HG02852 (cell line): ENCODE measurements at regions not wholly inside any gene's neighbourhood (a gene's known extent, or its start where the extent isn't known, plus 50 kb on each side); places are given as distances from the start of the nearest gene placed in this dataset.
A peak's percentile ranks its signal among the peaks of the same experiment; 100 is the strongest.
"Not testable (repeated sequence)": the region's sequence is repeated elsewhere in the genome, so short reads cannot be mapped to it uniquely, and the experiment has no call there.

ENCODE experiments used
- ATAC-seq: cut with Tn5 transposase; IDR thresholded peaks from one replicate; pipeline ENCODE4 v1.9.1; 2021; ENCODE audit warnings: mild to moderate bottlenecking, moderate library complexity; ENCODE audit not compliant: unreplicated experiment

DNA sequence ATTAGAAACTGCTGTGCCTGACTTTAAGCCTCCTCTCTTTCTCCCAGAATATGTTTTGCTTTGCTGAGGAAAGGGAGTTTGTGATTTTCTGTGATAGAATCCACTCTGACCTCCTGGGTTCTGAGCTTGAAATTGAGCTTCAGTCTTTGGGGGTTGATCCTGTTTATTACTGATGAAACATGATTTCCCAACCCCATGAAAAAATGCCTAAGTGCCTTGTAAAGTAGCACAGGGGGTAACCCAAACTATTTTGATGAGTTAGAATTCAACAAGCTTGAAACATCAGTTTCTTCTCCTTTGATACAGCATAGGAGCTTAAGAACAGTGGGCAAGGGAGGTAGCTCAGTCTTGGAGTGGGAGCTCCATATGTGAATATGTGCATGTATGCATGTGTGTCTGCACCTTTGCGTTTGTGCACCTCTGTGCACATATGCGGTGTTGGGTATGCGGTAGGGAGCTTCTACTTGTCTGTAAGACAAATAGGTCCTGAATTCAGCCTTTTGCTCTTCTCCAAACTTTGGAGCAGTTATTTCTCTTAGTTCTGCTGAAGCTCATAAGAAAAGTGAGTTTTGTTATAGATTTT lies 364.6 kb downstream of the OSR1 start:
- ATAC-seq, result no peak

DNA sequence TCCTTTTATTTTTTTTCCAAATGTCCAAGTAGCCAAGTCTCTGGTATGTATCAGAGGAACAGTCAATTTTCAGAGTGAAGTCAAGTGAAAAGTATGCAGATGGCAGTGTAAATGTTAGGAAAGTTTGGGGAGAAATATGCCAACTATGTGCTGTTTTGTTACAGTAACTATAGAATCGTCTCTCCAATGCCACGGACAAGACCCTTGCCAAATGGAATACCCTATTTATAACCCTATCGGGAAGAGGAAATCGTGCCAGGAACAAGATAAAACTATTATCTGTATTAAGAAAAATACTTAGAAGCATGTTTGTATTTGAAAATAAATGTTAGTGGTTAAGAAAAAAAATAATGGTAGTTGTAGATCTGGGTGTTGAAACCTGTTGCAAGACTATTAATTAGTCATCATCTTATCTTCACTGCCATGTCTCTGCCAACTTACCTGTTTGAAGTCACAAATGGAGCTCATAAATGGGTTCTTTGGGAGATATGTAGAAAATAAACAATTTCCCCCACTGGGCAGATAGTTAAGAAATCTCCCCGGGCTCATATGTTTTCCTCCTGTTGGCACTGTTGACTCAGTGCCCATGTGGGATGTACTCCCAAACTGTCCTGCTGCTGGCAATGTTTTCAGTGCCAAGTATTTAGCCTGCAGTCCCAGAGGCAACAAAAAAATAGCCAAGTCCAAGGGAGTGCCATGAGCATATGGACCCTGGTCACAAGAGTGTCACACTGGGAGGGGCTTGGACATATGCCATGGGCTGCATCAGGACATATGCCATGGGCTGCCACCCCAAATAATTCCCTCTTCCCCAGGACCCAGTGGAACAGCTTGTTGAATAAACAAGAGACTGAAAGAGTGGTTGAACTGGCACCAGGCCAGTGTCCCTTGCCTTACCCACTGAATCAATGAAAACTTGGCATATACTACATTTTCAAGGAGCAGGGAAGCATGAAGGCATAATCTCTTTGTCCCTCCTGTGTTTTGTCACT lies 366.9 kb downstream of the OSR1 start:
- no peak for ATAC-seq

DNA sequence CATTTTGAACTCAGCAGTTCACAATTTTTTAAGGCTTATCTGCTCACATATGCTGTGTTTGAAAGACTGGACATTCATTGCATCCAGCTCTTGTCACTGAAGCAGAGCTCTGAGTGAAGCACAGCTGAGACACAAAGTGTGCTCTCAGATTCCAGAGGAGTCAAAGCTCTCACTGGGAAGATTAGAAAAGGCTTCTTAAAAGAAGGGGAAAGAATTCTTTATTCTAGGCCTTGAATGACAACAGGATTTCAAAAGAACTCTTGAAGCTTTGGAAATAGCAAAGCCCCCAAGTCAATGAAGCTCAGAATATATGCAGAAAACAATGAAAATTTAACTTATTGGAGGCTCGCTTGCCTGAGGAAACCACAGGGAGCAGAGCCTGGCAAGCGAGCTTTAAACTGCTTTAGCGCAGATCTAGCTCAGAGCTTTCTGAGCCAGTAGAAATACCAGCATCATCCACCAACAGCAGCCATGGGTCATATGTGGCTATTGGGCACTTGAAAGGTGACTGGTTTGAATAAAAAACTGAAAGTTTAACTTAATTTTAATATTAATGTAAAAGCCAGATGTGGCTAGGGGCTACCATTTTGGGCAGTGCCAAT lies 369.7 kb downstream of the OSR1 start:
- no peak for ATAC-seq

DNA sequence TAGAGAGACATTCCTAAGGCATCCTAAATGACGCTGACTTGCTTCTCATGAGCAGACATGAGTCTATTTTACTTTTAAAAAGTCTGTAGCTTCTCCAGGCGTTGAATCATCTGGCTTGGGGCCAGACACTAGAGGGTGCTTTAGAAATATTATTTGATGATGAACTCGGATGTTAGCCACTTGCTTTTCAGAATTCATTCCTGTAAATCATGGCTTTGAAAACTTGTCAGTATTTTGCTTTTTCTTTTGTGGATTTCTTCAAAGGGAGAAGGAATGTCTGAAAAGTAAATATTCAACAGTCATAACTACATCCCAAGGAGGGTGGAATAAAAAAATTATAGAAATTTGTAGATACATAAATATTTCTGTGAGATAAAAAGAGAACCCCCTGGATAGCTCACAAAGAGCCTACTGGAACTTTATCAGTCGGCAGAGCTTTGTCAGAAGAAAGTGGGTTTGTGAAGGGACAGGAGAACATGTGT lies 370.8 kb downstream of the OSR1 start:
- ATAC-seq, result no peak

DNA sequence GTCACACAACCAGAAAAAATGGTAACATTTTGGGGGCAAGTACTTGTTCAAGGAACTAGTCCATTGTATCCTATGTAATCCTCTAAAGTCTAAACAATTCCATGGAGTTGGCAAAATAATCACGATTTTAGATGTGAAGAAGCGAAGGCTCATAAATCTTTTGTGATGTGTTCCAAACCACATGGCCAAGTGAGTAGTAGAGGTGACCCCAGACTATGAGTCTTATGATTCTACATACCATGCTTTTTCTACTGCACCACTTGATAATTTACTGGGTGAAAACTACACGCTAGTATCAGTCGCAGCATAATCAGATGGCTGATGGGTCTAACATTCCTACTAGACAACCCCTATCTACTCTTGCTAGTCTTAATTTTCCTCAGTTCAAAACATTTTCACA lies 371.4 kb downstream of the OSR1 start:
- ATAC-seq, result no peak

DNA sequence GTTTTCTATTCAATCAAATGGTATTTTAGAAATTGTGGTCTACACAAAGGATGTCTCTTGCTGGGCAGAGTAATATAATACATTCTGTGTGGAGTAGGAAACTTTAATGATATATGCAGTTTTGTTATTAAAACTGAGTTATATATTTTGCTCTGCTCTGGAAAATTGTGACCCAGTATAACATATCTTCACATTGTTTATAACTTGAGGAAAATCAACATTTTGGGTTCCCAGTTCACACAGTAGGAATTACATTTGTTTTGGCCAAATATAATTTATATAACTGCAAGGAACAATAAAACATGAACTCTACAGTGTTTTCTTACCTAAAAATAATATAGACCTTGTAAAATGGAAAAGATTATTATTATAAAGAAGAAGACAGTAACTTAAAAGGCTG lies 372.4 kb downstream of the OSR1 start:
- no peak for ATAC-seq

DNA sequence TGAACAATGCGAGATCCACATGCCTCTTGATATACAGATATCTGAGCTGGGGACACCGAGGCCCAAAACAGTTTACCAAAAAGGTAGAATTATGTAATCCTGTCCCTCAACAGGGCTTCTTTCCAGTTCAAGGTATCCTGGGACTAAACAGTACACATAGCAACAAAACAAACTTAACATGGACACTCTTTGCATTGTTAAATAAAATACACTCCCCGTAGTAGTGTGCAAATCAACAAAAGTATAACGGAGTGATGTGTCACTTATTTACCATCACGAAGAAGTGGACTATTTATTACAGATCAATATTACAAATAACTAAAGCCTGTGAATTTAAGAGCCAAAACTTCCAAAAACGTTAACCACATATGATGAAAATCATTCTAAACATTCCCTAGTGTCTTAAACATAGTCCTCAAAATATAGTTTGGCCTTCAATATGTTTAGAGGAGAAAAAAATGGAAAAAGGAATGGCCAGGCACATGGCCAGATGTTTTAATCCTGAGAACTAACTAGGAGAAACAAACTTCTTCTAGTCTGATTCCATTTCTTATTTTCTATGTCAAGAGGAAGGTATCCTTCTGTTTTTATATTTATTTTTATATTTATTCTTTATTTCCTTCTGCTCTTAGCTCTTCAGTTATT lies 377.5 kb downstream of the OSR1 start:
- ATAC-seq, result no peak

DNA sequence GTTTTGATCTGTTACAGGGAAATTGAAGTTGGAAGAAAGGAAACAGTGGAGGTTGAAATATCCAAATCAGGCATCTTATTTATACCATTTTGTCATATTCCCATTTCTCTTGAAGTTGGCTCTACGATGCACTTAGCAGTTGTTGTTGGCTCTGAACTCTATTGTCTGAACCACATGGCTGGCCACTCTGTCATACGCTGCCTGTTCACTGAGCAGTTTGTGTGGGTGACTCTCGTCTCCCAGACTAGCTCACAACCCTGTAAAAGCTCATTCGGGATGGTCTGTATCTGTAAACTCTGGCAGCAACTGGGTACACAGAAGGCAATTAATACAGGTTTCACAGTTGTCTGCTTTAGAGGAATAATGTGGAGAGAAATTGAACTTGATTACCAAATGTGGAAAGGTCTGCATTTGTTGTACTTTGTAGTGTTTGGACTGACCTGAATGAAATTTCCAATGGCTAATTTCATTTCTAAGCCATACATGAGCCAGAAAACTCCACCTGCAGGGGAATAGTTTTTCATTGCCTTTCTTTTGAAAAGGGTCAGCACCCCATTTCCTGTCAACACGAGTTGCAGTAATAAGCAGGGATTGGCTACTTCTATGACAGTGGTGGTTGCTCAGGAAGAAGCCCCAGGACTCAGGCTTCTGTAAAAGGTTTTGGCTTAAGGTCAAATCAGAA lies 378.2 kb downstream of the OSR1 start:
- ATAC-seq, result no peak

DNA sequence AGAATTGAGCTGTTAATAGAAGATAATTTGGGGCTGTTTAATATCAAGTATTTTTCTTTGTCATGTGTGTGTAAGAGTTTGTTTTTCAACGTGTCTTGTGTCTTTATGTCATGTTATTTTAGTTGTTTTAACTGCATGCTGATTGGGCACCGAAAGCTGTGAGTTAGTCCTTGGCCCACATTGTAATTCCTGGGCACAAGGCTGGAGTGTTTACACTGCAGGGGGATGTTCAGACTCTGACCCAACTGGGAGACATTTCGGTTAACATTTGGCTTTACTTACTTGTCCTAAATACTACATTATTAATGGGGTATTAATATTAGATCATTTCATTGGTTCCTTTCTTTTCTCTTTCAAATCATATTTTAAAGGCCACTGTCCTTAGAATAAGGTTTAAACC lies 381.0 kb downstream of the OSR1 start:
- no peak for ATAC-seq

DNA sequence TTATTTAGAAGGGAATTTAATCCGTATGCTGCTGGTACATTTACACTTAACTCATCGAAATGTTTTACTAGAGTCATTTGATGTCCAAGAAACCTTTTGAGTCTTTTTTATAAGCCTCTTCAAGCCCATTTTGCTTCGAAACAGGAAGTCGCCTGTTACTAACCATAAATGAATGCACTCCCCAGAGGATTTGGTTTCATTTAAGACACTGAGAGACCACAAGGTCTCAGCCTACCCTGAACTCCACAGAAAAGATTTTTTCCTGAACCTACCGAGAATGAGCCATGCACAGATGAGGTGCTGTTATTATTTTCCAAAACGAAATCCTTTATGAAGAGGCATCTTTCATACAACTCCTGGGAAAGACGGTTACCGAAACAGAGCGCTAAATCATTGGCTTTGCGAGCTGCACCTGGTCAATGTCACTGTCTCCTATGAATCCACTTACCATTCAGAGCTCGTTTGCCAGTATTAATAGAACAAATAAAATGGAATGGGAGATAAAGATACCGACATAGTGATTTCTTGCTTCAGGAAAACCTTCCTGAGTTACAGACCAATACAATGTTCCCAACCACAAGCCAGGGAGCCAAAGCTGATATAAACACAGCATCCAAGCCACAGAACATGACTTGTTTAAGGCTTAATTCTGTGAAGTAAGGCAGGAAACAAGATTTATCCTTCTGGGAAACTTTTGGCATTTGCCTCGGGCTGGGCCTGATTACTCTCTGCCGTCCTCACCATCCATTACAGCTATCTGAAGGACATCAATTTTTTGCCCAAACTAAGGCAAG lies 382.1 kb downstream of the OSR1 start:
- peak; percentile 89 for ATAC-seq

DNA sequence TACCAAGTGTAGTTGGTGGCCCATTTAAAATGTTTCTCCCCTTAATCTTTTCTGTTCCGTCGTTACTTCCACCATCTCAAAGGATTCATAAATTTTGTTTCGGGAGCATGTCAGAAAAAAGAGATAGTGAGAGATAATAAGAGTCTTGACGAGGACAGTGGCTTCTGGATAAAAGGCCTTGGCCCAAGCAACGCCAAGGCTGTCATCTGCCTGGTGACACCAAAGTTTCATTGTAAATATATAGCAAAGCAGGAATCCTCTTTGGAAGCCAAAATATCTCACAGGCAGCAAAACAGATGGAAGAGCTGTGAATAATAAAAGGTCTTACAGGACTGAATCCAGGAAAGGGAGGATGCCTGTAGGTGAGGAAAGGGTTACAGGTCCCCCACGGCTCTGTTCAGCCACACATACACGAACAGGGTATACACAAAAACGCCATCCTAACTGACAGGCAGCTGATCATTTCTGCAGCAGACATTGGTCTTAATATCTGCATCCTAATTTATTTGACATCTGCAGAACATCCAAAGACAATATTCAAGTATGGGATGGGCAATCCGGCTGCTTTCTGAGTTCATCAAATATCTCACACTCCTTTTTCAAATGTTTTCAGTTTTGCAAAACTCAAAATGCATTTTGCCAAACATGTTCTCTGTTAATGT lies 382.8 kb downstream of the OSR1 start:
- no peak for ATAC-seq

DNA sequence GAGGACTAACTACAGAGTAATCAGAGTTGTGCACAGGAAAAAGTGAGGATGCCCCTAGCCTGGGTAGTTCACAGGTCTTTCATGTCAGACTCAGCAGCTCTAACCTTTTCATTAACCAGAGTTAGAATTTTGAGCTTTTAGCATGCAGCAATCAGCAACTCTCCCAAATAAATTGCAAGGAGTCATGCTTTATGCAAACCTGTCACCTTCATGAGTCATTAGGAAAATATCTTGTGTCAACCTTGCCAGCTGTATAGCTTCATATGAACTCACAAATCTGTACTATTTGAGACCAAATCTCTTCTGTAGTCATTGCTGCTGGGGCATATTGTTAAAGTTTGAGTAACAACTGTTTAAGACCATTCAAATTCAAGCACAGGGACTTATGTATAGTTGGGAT lies 382.3 kb upstream of the NT5C1B start:
- ATAC-seq, result no peak

DNA sequence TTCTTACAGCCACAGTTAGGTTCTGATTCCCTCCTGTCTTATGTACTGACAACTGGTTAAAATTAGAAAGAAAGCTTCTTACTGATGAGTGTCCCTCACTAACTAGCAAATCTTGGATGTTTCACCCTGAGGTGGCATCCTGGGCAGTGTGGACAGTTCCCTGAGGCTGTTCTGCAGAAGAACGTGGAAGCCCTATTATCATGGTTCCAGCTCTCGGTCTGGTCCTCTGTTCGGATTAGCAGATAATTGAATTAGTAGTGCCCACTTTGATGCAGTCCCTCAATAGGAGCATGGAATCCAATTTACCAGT lies 381.7 kb upstream of the NT5C1B start:
- no peak for ATAC-seq

DNA sequence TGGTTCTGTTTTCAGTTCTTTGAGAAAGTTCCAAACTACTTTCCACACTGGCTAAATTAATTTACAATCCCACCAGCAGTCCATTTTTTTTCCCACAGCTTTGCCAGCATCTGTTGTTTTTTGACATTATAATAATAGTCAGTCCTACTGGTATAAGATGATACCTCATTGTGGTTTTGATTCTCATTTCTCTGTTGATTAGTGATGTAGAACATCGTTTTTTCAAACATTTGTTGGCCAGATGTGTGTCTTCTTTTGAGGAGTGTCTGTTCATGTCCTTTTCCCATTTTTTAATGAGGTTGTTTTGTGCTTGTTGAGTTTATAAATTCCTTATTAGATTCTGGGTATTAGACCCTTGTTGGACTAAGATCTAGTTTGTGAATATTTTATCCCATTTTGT lies 376.8 kb upstream of the NT5C1B start:
- no peak for ATAC-seq

DNA sequence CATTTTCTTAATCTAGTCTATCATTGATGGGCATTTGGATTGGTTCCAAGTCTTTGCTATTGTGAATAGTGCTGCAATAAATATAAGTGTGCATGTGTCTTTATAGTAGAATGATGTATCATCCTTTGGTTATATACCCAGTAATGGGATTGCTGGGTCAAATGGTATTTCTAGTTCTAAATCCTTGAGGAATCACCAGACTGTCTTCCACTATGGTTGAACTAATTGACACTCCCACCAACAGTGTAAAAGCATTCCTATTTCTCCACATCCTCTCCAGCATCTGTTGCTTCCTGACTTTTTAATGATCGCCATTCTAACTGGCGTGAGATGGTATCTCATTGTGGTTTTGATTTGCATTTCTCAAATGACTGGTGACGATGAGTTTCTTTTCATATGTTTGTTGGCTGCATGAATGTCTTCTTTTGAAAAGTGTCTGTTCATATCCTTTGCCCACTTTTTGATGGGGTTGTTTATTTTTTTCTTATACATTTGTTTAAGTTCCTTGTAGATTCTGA lies 374.4 kb upstream of the NT5C1B start:
- not testable (repeated sequence) for ATAC-seq

DNA sequence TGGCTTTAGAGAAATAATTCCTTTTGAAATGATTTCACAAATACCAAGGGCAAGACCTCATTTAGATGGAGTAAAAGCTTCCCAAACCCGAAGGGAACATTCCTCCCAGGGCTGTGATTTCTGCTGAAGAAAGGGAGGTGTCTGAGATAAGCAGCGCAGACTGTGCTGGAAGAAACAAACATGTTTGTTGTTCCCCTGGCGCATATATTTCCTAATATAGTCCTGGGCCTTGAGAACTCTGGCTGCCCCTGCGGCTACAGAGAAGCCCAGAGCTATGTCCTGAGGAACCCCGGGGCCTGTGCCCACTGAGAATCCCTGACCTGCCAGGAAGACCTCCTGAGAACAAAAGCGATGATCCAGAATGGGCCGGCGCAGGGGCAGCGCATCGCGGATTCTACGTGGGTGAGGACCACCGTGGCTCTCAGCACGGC lies 372.6 kb upstream of the NT5C1B start:
- no peak for ATAC-seq

DNA sequence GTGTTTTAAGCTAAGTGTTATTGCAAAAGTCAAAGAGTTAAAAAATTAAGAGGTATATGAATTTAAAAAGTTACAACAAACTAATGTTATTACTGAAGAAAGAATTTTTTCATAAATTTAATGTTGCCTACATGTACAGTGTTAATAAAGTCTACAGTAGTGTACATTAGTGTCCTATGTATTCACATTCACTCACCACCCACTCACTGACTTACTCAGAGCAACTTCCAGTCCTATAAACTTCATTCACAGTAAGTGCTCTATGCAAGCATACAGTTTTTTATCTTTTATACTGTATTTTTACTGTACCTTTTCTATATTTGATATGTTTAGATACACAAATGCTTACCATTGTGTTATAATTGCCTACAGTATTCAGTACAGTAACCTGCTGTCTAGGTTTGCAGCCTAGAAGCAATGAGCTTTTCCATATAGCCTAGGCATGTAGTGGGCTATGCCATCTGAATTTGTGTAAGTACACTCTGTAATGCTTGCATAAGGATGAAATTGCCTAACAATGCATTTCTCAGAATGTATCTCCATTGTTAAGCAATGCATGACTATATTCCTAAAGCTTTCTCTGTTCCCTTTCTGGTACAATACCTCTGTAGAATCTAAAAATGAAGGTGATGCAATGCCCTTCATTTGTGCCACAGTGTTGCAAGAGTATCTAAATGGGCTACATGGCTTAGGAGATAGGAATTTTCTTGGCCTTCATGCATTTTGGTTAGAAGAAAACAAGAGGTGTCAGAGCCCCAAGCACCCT lies 370.8 kb upstream of the NT5C1B start:
- no peak for ATAC-seq

DNA sequence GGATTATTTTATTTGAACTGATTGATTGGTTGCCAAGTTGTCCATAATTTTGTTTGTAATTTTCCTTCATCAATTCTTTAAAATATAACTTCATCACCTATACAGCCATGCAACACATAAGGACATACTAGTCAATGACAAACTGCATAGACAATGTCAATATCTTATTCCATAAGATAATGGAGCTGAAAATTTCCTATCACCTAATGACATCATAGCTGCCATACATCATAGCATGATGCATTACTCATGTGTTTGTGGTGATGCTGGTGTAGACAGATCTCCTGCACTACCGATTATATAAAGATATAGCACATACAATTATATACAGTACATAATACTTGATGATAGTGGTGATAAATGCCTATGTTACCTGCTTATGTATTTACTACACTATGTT lies 369.8 kb upstream of the NT5C1B start:
- no peak for ATAC-seq

DNA sequence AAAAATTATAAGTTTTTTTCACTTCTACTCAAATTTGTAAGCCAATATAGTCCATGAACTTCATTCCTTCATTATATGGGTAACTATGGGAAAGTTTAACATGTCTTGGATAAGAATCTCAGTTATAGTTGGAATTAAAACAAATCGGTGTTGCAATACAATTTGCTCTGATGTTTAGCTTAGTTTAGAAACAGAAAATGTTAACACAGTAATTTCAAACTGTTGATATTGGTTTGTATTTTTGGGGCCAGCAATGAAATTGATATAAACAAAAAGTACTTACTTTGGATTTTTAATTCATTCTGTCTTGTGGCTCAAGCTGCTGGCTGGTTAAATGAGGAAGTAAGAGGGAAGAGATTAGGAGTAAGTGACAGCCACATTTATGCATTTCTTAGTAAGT lies 368.5 kb upstream of the NT5C1B start:
- no peak for ATAC-seq
